Testis (tissue), 2 donors: ENCODE measurements at regions not wholly inside any gene's neighbourhood (a gene's known extent, or its start where the extent isn't known, plus 50 kb on each side); places are given as distances from the start of the nearest gene placed in this dataset.

Experiments used
- CTCF ChIP-seq, 3 experiments: fragments of 450-650 bp in 2 of 3; fragments of 200-600 bp in 1 of 3; sonication (generic) in 1 of 3; IDR thresholded peaks; one replicate each; pipeline ENCODE4 v1.5.1; 2016 to 2019; ENCODE audit warnings: antibody characterized with exemption in 3 of 3, mild to moderate bottlenecking in 2 of 3, moderate library complexity in 1 of 3
- POLR2A ChIP-seq: fragments of 450-650 bp; IDR thresholded peaks from one replicate; pipeline ENCODE4 v1.6.1; 2017; ENCODE audit warnings: antibody characterized with exemption, mild to moderate bottlenecking, moderate library complexity

GRCh38 chr1:239943761-239944160, 147.9 kb upstream of the FMN2 start:
- TF ChIP-seq CTCF (IDR thresholded peaks at IDR 0.05): no peak
- TF ChIP-seq POLR2A: no peak
